ENCODE measurements at regions not wholly inside any gene's neighbourhood (a gene's known extent, or its start where the extent isn't known, plus 50 kb on each side); places are given as distances from the start of the nearest gene placed in this dataset.

DNA sequence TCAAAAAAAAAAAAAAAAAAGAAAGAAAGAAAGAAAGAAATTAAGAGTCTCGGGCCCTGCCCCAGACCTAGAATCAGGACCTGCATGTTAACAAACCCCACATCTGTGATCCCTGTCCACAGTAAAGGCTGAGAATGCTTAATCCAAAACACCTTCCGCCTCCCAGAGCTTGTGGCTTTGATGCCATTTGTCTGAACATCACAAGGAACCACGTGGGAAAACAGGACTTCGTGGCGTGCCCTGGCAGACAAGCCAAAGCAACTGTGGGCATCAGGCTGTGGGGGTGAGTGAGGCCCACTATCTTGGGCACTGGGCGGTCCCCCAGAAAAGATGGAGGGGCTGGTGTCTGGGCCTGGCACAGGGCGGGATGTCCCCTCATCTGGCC, 173.4 kb upstream of the CIBAR2 start:
- TF ChIP-seq POLR2A (IDR thresholded peaks at IDR 0.05), result no peak
- TF ChIP-seq, protein P1, sequence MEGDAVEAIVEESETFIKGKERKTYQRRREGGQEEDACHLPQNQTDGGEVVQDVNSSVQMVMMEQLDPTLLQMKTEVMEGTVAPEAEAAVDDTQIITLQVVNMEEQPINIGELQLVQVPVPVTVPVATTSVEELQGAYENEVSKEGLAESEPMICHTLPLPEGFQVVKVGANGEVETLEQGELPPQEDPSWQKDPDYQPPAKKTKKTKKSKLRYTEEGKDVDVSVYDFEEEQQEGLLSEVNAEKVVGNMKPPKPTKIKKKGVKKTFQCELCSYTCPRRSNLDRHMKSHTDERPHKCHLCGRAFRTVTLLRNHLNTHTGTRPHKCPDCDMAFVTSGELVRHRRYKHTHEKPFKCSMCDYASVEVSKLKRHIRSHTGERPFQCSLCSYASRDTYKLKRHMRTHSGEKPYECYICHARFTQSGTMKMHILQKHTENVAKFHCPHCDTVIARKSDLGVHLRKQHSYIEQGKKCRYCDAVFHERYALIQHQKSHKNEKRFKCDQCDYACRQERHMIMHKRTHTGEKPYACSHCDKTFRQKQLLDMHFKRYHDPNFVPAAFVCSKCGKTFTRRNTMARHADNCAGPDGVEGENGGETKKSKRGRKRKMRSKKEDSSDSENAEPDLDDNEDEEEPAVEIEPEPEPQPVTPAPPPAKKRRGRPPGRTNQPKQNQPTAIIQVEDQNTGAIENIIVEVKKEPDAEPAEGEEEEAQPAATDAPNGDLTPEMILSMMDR (IDR thresholded peaks at IDR 0.05), result no peak

Data from heart left ventricle (tissue), 13 donors.